ENCODE measurements at regions not wholly inside any gene's neighbourhood (a gene's known extent, or its start where the extent isn't known, plus 50 kb on each side); places are given as distances from the start of the nearest gene placed in this dataset.

- no peak overlapping the region for H3K27ac ChIP-seq
- in situ Hi-C loops (cut with MboI; ENCODE audit: low sequenced_read_pairs in 4 of 4) (no loop called here), intact Hi-C loops (cut with DNase I; ENCODE audit: low total_unique reads) (no loop called here)
- DNase-seq: no peak
- no peak overlapping the region for H3K4me3 ChIP-seq
- H3K4me1 ChIP-seq: peaks cover 0 to 3% of the 10 kb centered on the region in 2 donors
- H3K27me3 ChIP-seq: no peaks in the 10 kb centered on the region
- no peaks in the 10 kb centered on the region for H3K36me3 ChIP-seq
- H3K9me3 ChIP-seq: no peaks in the 10 kb centered on the region
- no peak for ATAC-seq
- TF ChIP-seq, protein P1, sequence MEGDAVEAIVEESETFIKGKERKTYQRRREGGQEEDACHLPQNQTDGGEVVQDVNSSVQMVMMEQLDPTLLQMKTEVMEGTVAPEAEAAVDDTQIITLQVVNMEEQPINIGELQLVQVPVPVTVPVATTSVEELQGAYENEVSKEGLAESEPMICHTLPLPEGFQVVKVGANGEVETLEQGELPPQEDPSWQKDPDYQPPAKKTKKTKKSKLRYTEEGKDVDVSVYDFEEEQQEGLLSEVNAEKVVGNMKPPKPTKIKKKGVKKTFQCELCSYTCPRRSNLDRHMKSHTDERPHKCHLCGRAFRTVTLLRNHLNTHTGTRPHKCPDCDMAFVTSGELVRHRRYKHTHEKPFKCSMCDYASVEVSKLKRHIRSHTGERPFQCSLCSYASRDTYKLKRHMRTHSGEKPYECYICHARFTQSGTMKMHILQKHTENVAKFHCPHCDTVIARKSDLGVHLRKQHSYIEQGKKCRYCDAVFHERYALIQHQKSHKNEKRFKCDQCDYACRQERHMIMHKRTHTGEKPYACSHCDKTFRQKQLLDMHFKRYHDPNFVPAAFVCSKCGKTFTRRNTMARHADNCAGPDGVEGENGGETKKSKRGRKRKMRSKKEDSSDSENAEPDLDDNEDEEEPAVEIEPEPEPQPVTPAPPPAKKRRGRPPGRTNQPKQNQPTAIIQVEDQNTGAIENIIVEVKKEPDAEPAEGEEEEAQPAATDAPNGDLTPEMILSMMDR (IDR thresholded peaks at IDR 0.05 in 4 of 5, conservative IDR thresholded peaks at IDR 0.05 in 1 of 5): no peak
- no peak for TF ChIP-seq POLR2A (IDR thresholded peaks at IDR 0.05)
These were observed 140.9 kb upstream of the HMCN1 start for GRCh38 chr1:185593271-185593670.

DNA sequence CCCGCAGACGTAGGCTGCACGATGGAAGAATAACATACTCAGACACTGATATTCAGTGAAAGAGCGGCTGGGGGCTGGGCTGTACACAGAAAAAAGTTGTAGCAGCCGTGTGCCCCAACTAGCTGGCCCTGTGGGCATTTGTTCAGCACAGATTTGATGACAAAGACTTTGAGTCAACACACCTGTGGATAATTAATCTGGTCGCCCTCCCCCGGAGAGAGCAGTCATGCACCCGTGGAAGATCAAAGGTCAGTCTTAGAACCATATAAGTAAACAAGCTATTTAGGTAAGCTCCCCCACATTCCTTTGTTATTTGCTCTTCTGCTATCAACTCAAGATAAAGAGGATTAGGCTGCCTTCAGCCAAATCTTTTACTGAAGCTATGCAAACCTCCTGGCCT is 148.4 kb upstream of the HMCN1 start:
- ATAC-seq (no peak), DNase-seq (no peak)
- intact Hi-C loops (cut with DNase I; ENCODE audit: low total_unique reads) (no loop called here), in situ Hi-C loops (cut with MboI; ENCODE audit: low sequenced_read_pairs in 4 of 4) (no loop called here)
- Histone ChIP-seq H3K27me3 (no peaks in the 10 kb centered on the region), H3K4me1 (no peaks in the 10 kb centered on the region), H3K36me3 (no peaks in the 10 kb centered on the region), H3K27ac (no peak overlapping the region), H3K9me3 (peaks cover 0 to 3% (median 0%) of the 10 kb centered on the region in 3 donors), H3K4me3 (no peak overlapping the region)
- TF ChIP-seq, protein P1 (IDR thresholded peaks at IDR 0.05 in 4 of 5, conservative IDR thresholded peaks at IDR 0.05 in 1 of 5): no peak
- TF ChIP-seq POLR2A (IDR thresholded peaks at IDR 0.05): no peak

DNA sequence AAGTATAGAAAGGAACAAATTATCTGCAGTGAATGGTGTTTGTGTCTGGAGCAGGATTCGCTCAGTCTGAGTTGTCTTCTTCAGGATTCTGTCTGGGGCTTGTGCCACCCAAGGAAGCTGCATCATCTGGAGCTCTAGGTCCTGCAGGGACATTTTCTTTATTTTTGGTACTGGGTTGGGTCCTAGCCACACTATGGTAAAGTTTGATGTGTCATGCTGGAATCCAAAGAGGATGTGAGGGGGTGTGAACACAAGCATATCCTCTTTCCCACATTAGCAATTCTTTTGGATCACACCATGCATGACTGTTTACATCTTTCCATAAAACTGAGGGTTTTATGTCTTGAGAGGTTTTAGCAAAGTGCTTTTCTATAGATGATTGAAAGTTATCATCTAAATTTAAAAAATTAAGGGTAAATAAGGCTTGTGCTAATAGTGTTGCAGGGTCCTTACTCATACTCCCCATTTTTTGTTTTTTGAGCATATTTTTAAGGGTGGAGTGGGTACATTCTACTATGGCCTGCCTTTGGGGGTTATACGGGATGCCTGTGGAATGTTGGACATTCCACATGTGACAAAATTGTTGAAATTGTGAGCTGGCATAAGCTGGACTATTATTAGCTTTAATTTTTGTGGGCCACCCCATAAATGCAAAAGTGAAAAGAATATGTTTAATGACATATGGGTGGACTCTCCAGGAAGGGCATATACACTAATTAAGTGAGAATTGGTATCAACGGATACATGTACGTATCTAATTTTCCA is 152.0 kb upstream of the HMCN1 start:
- ATAC-seq (no peak), DNase-seq (no peak)
- in situ Hi-C loops (cut with MboI; ENCODE audit: low sequenced_read_pairs in 4 of 4) (no loop called here), intact Hi-C loops (cut with DNase I; ENCODE audit: low total_unique reads) (no loop called here)
- no peak for TF ChIP-seq POLR2A (IDR thresholded peaks at IDR 0.05)
- TF ChIP-seq, protein P1 (IDR thresholded peaks at IDR 0.05 in 4 of 5, conservative IDR thresholded peaks at IDR 0.05 in 1 of 5): no peak
- H3K27me3 ChIP-seq: no peaks in the 10 kb centered on the region
- no peaks in the 10 kb centered on the region for H3K36me3 ChIP-seq
- peaks cover 0 to 5% (median 0%) of the 10 kb centered on the region in 3 donors for H3K9me3 ChIP-seq
- H3K4me1 ChIP-seq: no peaks in the 10 kb centered on the region
- H3K27ac ChIP-seq: no peak overlapping the region
- H3K4me3 ChIP-seq: no peak overlapping the region

DNA sequence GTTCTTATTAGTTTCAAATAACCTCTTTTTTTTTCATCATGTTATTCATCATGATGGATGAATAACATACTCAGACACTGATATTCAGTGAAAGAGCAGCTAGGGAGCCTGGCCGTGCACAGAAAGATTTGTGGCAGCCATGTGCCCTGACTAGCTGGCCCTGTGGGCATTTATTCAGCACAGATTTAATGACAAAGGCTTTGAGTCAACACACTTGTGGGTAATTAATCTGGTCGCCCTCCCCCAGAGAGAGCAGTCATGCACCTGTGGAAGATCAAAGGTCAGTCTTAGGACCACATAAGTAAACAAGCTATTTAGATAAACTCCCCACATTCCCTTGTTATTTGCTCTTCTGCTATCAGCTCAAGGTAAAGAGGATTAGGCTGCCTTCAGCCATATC is 153.2 kb upstream of the HMCN1 start:
- DNase-seq: no peak
- intact Hi-C loops (cut with DNase I; ENCODE audit: low total_unique reads) (no loop called here), in situ Hi-C loops (cut with MboI; ENCODE audit: low sequenced_read_pairs in 4 of 4) (no loop called here)
- Histone ChIP-seq H3K4me3 (no peak overlapping the region), H3K27ac (no peak overlapping the region), H3K36me3 (no peaks in the 10 kb centered on the region), H3K27me3 (no peaks in the 10 kb centered on the region), H3K9me3 (peaks cover 0 to 5% (median 0%) of the 10 kb centered on the region in 3 donors), H3K4me1 (no peaks in the 10 kb centered on the region)
- no peak for ATAC-seq
- TF ChIP-seq, protein P1 (IDR thresholded peaks at IDR 0.05 in 4 of 5, conservative IDR thresholded peaks at IDR 0.05 in 1 of 5): no peak
- TF ChIP-seq POLR2A (IDR thresholded peaks at IDR 0.05): no peak
